Activated CD8-positive, alpha-beta T cell treated with anti-CD3 and anti-CD28 coated beads, Interleukin-2, amount 10 ng/mL, durations not matched to agents 7 days and 5 days (primary cell): ENCODE measurements at regions not wholly inside any gene's neighbourhood (a gene's known extent, or its start where the extent isn't known, plus 50 kb on each side); places are given as distances from the start of the nearest gene placed in this dataset.

Experiments used
- ATAC-seq: fragments of 150-1000 bp; cut with Tn5 transposase; one replicate; pipeline ENCODE4 v1.10.0; 2021; ENCODE audit warnings: moderate library complexity
- CTCF ChIA-PET: fragments of 350-600 bp; sonication (Branson Sonifier 250); formaldehyde crosslinking; loops from one replicate; lab custom pipeline; 2021; ENCODE audit warnings: antibody characterized with exemption; lab: Charles Lee
- POLR2A ChIA-PET: fragments of 350-600 bp; sonication (Branson Sonifier 250); formaldehyde crosslinking; loops from one replicate; lab custom pipeline; 2021; ENCODE audit warnings: antibody characterized with exemption; lab: Charles Lee
- DNase-seq: peaks from one replicate; pipeline ENCODE4 v3.0.0-alpha.2; 2020
- H3K27ac Mint-ChIP-seq: one replicate; pipeline ENCODE4 v1.8.0; 2021; ENCODE audit warnings: mild to moderate bottlenecking, mixed read lengths
- H3K27me3 Mint-ChIP-seq: one replicate; pipeline ENCODE4 v1.8.0; 2021; ENCODE audit warnings: low read depth, mixed read lengths
- H3K36me3 Mint-ChIP-seq: one replicate; pipeline ENCODE4 v1.8.0; 2021; ENCODE audit warnings: low read depth, mixed read lengths
- H3K4me1 Mint-ChIP-seq: one replicate; pipeline ENCODE4 v1.8.0; 2021; ENCODE audit warnings: low read depth, mixed read lengths
- H3K4me3 Mint-ChIP-seq: one replicate; pipeline ENCODE4 v1.8.0; 2021; ENCODE audit warnings: mild to moderate bottlenecking, mixed read lengths
- H3K9me3 Mint-ChIP-seq: one replicate; pipeline ENCODE4 v1.8.0; 2022; ENCODE audit warnings: mixed read lengths; ENCODE audit not compliant: insufficient read depth

GRCh38 chr3:115228266-115228665, 81.2 kb upstream of the ZBTB20 start:
- Mint-ChIP-seq H3K27ac (no peak overlapping the region), H3K9me3 (no peaks in the 10 kb centered on the region), H3K4me1 (no peaks in the 10 kb centered on the region), H3K36me3 (no peaks in the 10 kb centered on the region), H3K4me3 (no peak overlapping the region), H3K27me3 (peaks cover 12% of the 10 kb centered on the region)
- POLR2A ChIA-PET = no interaction called here
- DNase-seq = no peak
- CTCF ChIA-PET = no interaction called here
- ATAC-seq = no peak

GRCh38 chr3:115232167-115232566, 85.1 kb upstream of the ZBTB20 start:
- ChIA-PET POLR2A (no interaction called here), CTCF (no interaction called here)
- Mint-ChIP-seq H3K36me3 (no peaks in the 10 kb centered on the region), H3K27ac (no peak overlapping the region), H3K4me1 (no peaks in the 10 kb centered on the region), H3K4me3 (no peak overlapping the region), H3K9me3 (no peaks in the 10 kb centered on the region), H3K27me3 (peaks cover 7% of the 10 kb centered on the region)
- DNase-seq (no peak), ATAC-seq (no peak)

DNA sequence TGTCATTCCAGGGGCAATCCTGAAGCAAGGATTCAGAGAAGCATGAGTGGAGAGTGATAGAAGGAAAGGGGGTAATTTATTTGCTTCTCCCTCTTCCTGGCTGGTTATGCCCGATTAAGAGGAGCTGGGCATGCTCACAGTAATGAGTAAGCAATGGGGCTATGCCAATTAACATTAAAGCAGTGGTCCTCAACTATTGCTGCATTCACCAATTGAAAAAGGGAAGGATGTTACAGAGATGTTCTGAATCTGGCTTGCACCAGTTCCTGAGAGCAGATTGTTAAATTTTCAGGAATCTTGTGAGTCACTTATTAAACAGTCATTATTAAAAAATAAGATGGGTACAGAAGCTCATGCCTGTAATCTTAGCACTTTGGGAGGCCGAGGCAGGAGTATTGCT, 85.9 kb upstream of the ZBTB20 start:
- H3K9me3 Mint-ChIP-seq = no peaks in the 10 kb centered on the region
- peaks cover 7% of the 10 kb centered on the region for H3K27me3 Mint-ChIP-seq
- H3K36me3 Mint-ChIP-seq = no peaks in the 10 kb centered on the region
- no peak overlapping the region for H3K4me3 Mint-ChIP-seq
- H3K27ac Mint-ChIP-seq = no peak overlapping the region
- POLR2A ChIA-PET = no interaction called here
- no peaks in the 10 kb centered on the region for H3K4me1 Mint-ChIP-seq
- ATAC-seq (no peak), DNase-seq (no peak)
- CTCF ChIA-PET = no interaction called here

DNA sequence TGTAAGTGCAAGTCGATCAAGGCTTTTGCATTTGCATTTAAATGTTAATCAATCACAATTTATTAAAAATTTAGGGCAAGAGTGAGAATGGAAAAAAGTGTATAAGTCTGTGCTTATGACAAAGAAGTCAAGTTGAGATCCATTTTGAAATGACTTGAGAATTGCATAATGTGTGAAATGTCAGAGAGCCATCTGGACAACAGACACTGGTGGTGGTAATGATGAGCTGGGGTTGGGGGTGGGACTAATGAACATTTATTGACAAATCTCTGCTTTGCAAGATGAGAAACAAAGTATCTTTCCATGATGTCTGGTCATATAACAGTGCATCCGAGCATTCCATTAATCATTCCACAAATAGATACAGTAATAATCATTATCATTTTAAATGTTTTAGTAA, 89.4 kb upstream of the ZBTB20 start:
- CTCF ChIA-PET = no interaction called here
- Mint-ChIP-seq H3K4me3 (no peak overlapping the region), H3K4me1 (no peaks in the 10 kb centered on the region), H3K27me3 (no peaks in the 10 kb centered on the region), H3K27ac (no peak overlapping the region), H3K36me3 (no peaks in the 10 kb centered on the region), H3K9me3 (no peaks in the 10 kb centered on the region)
- DNase-seq (no peak), ATAC-seq (no peak)
- POLR2A ChIA-PET = no interaction called here

- Mint-ChIP-seq H3K9me3 (no peaks in the 10 kb centered on the region), H3K36me3 (no peaks in the 10 kb centered on the region), H3K4me1 (no peaks in the 10 kb centered on the region), H3K27me3 (no peaks in the 10 kb centered on the region), H3K27ac (no peak overlapping the region), H3K4me3 (no peak overlapping the region)
- DNase-seq = no peak
- POLR2A ChIA-PET = no interaction called here
- ATAC-seq = no peak
- CTCF ChIA-PET = no interaction called here
Observed at GRCh38 chr3:115239717-115240116, 92.6 kb upstream of the ZBTB20 start.

- Mint-ChIP-seq H3K27me3 (no peaks in the 10 kb centered on the region), H3K4me1 (no peaks in the 10 kb centered on the region), H3K36me3 (no peaks in the 10 kb centered on the region), H3K27ac (no peak overlapping the region), H3K4me3 (no peak overlapping the region), H3K9me3 (no peaks in the 10 kb centered on the region)
- DNase-seq (no peak), ATAC-seq (no peak)
- POLR2A ChIA-PET = no interaction called here
- CTCF ChIA-PET = no interaction called here
Observed at GRCh38 chr3:115244350-115244749, 97.3 kb upstream of the ZBTB20 start.

DNA sequence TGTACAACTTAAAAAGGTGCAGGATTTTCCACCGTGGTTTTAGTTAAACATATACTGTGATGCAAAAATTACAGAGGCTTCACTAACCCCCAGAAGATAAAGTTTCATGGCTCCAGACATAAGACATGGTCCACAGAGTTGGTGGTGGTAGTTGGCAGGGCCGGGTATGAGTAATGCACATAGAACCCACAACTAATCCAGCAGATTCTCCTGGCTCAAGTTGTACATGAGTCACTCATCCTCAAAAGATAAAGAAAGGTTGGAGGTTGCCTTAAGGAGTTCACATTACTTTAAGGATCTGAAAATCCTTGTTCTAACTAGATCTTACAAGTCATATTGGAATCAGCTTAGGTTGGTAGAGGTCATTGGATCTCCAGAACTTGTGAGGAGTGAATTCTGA, 98.3 kb upstream of the ZBTB20 start:
- H3K27ac Mint-ChIP-seq = no peak overlapping the region

GRCh38 chr3:115245899-115246298, 98.8 kb upstream of the ZBTB20 start:
- H3K27ac Mint-ChIP-seq = no peak overlapping the region
- H3K4me3 Mint-ChIP-seq = no peak overlapping the region
- ChIA-PET CTCF (no interaction called here), POLR2A (no interaction called here)
- ATAC-seq (no peak), DNase-seq (no peak)
- H3K27me3 Mint-ChIP-seq = no peaks in the 10 kb centered on the region
- no peaks in the 10 kb centered on the region for H3K36me3 Mint-ChIP-seq
- no peaks in the 10 kb centered on the region for H3K9me3 Mint-ChIP-seq
- no peaks in the 10 kb centered on the region for H3K4me1 Mint-ChIP-seq

More for the DNA sequence above, 98.3 kb upstream of the ZBTB20 start:
- ATAC-seq (no peak), DNase-seq (no peak)
- Mint-ChIP-seq H3K4me3 (no peak overlapping the region), H3K9me3 (no peaks in the 10 kb centered on the region), H3K4me1 (no peaks in the 10 kb centered on the region), H3K36me3 (no peaks in the 10 kb centered on the region), H3K27me3 (no peaks in the 10 kb centered on the region)
- POLR2A ChIA-PET = no interaction called here
- CTCF ChIA-PET = no interaction called here

GRCh38 chr3:115246461-115247020, 99.5 kb upstream of the ZBTB20 start:
- Mint-ChIP-seq H3K36me3 (no peaks in the 10 kb centered on the region), H3K27ac (no peak overlapping the region), H3K9me3 (no peaks in the 10 kb centered on the region), H3K27me3 (no peaks in the 10 kb centered on the region), H3K4me1 (no peaks in the 10 kb centered on the region), H3K4me3 (no peak overlapping the region)
- ChIA-PET POLR2A (no interaction called here), CTCF (no interaction called here)
- ATAC-seq (no peak), DNase-seq (no peak)

DNA sequence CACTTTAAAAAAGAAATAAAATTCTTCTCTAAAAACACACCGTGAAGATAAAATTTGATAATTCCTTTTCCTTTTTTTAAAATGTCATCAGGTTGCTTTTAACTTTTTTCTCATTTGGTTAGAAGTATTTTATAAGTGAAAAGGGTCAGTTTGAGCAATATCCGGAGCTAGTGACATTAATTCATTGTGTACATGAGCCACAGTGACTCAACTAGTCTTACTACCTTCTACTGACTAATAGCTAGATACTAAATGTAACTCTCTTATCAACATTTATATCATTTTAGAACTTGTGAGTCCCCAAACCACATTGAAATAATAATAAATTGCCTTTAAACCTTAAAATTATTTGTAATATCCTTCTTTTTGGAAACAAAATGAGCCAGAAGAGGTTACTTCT, 101.2 kb upstream of the ZBTB20 start:
- H3K4me1 Mint-ChIP-seq = no peaks in the 10 kb centered on the region
- ChIA-PET POLR2A (no interaction called here), CTCF (no interaction called here)
- no peak for ATAC-seq
- no peaks in the 10 kb centered on the region for H3K36me3 Mint-ChIP-seq
- no peaks in the 10 kb centered on the region for H3K9me3 Mint-ChIP-seq
- no peaks in the 10 kb centered on the region for H3K27me3 Mint-ChIP-seq
- no peak for DNase-seq
- H3K27ac Mint-ChIP-seq = no peak overlapping the region
- H3K4me3 Mint-ChIP-seq = no peak overlapping the region

DNA sequence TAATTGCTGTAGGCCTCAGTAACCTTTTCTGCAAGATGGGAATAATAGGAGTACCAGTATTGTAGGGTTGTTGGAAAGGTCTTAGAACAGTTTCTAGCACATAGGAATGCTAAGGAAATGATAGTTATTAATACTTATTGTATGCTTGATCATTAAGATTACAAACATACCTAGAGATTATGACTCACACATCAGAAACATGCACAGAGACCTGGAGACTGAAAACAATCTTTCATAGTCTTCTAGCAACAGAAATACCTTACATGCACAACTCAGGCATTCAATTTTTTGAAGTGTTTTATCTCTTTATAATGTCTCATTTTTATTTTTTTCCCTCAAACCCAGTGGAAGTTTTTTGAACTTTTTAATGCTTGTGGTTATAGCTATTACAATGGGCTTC, 104.4 kb upstream of the ZBTB20 start:
- no peak for DNase-seq
- ChIA-PET POLR2A (no interaction called here), CTCF (no interaction called here)
- ATAC-seq = no peak
- no peaks in the 10 kb centered on the region for H3K27me3 Mint-ChIP-seq
- no peak overlapping the region for H3K27ac Mint-ChIP-seq
- no peak overlapping the region for H3K4me3 Mint-ChIP-seq
- peaks cover 3% of the 10 kb centered on the region for H3K9me3 Mint-ChIP-seq
- H3K4me1 Mint-ChIP-seq = no peaks in the 10 kb centered on the region
- H3K36me3 Mint-ChIP-seq = no peaks in the 10 kb centered on the region

GRCh38 chr3:115252679-115253078, 105.6 kb upstream of the ZBTB20 start:
- DNase-seq (no peak), ATAC-seq (no peak)
- H3K27me3 Mint-ChIP-seq = no peaks in the 10 kb centered on the region
- POLR2A ChIA-PET = no interaction called here
- no peaks in the 10 kb centered on the region for H3K4me1 Mint-ChIP-seq
- H3K4me3 Mint-ChIP-seq = no peak overlapping the region
- H3K36me3 Mint-ChIP-seq = no peaks in the 10 kb centered on the region
- CTCF ChIA-PET = no interaction called here
- H3K27ac Mint-ChIP-seq = no peak overlapping the region
- peaks cover 3% of the 10 kb centered on the region for H3K9me3 Mint-ChIP-seq

- H3K27me3 Mint-ChIP-seq = no peaks in the 10 kb centered on the region
- CTCF ChIA-PET = no interaction called here
- DNase-seq (no peak), ATAC-seq (no peak)
- peaks cover 3% of the 10 kb centered on the region for H3K9me3 Mint-ChIP-seq
- H3K36me3 Mint-ChIP-seq = no peaks in the 10 kb centered on the region
- no peak overlapping the region for H3K4me3 Mint-ChIP-seq
- no peaks in the 10 kb centered on the region for H3K4me1 Mint-ChIP-seq
- H3K27ac Mint-ChIP-seq = no peak overlapping the region
- POLR2A ChIA-PET = no interaction called here
Observed at GRCh38 chr3:115254492-115255196, 107.6 kb upstream of the ZBTB20 start.
